NT2/D1 (cell line): ENCODE measurements at regions not wholly inside any gene's neighbourhood (a gene's known extent, or its start where the extent isn't known, plus 50 kb on each side); places are given as distances from the start of the nearest gene placed in this dataset.

Source experiments
- SUZ12 ChIP-seq: IDR thresholded peaks from 2 replicates; pipeline ENCODE4 v1.6.1; 2011; ENCODE audit not compliant: insufficient read length, insufficient read depth; ENCODE audit errors: extremely low read depth
- YY1 ChIP-seq: IDR thresholded peaks from 2 replicates; pipeline ENCODE4 v1.6.1; 2011; ENCODE audit not compliant: insufficient read length, insufficient read depth

DNA sequence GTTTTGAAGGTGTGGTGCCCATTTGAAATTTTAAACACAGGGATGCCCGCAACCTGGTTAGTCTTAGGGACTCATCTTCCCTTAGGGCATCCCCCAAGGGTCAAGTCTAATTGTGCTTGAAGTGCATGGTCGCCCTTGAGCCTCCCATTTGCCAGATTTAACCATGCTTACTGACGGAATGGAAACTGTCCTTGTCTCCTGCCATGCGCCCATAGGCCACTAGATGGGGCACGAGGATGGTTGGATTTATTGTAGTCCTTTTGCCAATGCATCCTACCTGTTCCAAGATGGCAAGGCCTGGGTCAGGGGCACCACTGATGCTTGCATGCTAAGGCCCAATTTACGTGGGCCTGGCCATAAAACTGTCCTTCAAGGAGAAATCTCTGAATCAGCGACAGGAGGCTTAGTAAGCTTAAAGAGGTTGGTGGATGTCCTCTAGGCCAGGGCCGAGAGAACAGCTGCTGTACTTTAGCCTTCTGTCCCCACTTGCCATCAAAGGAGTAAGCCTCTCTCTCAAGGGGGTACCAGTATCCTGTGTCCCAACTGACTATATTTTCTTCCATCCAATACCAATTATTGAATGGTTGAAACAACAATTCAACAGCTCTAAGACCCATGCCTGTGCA is 355.4 kb downstream of the OTOL1 start:
- TF ChIP-seq YY1 (no peak), SUZ12 (no peak)
